ENCODE measurements at regions not wholly inside any gene's neighbourhood (a gene's known extent, or its start where the extent isn't known, plus 50 kb on each side); places are given as distances from the start of the nearest gene placed in this dataset.
"Not testable (repeated sequence)": the region's sequence is repeated elsewhere in the genome, so short reads cannot be mapped to it uniquely, and the experiment has no call there.

GRCh38 chr13:54658771-54659170, 1630.2 kb downstream of the OLFM4 start:
- DNase-seq (ENCODE audit: insufficient read length, low spot score), result no peak
- FAIRE-seq, result no peak

- FAIRE-seq, result no peak
- no peak for DNase-seq (ENCODE audit: insufficient read length, low spot score)
Measured at GRCh38 chr13:54660277-54660676, 1631.7 kb downstream of the OLFM4 start.

- no peak for FAIRE-seq
- DNase-seq (ENCODE audit: insufficient read length, low spot score), result no peak
Measured at GRCh38 chr13:54676526-54677113, 1648.0 kb downstream of the OLFM4 start.

- FAIRE-seq, result no peak
- no peak for DNase-seq (ENCODE audit: insufficient read length, low spot score)
Measured at GRCh38 chr13:54682184-54682583, 1653.6 kb downstream of the OLFM4 start.

- no peak for DNase-seq (ENCODE audit: insufficient read length, low spot score)
- no peak for FAIRE-seq
Measured at GRCh38 chr13:54687173-54687572, 1658.6 kb downstream of the OLFM4 start.

- DNase-seq (ENCODE audit: insufficient read length, low spot score), result no peak
- FAIRE-seq, result no peak
Measured at GRCh38 chr13:54699831-54700230, 1671.2 kb downstream of the OLFM4 start.

GRCh38 chr13:54705738-54706137, 1677.1 kb downstream of the OLFM4 start:
- FAIRE-seq, result no peak
- DNase-seq (ENCODE audit: insufficient read length, low spot score), result no peak

- FAIRE-seq (no peak), DNase-seq (ENCODE audit: insufficient read length, low spot score) (no peak)
Measured at GRCh38 chr13:54706336-54706735, 1677.7 kb downstream of the OLFM4 start.

GRCh38 chr13:54709546-54709945, 1680.9 kb downstream of the OLFM4 start:
- DNase-seq (ENCODE audit: insufficient read length, low spot score), result no peak
- FAIRE-seq, result no peak

GRCh38 chr13:54733639-54734038, 1705.0 kb downstream of the OLFM4 start:
- FAIRE-seq (no peak), DNase-seq (ENCODE audit: insufficient read length, low spot score) (no peak)

- DNase-seq (ENCODE audit: insufficient read length, low spot score); FAIRE-seq: not testable (repeated sequence)
Measured at GRCh38 chr13:54737211-54737610, 1708.6 kb downstream of the OLFM4 start.

GRCh38 chr13:54742984-54743383, 1714.4 kb downstream of the OLFM4 start:
- FAIRE-seq (no peak), DNase-seq (ENCODE audit: insufficient read length, low spot score) (no peak)

- FAIRE-seq (no peak), DNase-seq (ENCODE audit: insufficient read length, low spot score) (no peak)
Measured at GRCh38 chr13:54744747-54745146, 1716.1 kb downstream of the OLFM4 start.

GRCh38 chr13:54750521-54750920, 1721.9 kb downstream of the OLFM4 start:
- DNase-seq (ENCODE audit: insufficient read length, low spot score), result no peak

GRCh38 chr13:54758795-54759194, 1730.2 kb downstream of the OLFM4 start:
- FAIRE-seq (no peak), DNase-seq (ENCODE audit: insufficient read length, low spot score) (no peak)

More at GRCh38 chr13:54750521-54750920, 1721.9 kb downstream of the OLFM4 start:
- no peak for FAIRE-seq

GRCh38 chr13:54768214-54768613, 1739.6 kb downstream of the OLFM4 start:
- FAIRE-seq, result no peak

GRCh38 chr13:54775501-54776191, 1747.0 kb downstream of the OLFM4 start:
- no peak for DNase-seq (ENCODE audit: insufficient read length, low spot score)
- no peak for FAIRE-seq

More at GRCh38 chr13:54768214-54768613, 1739.6 kb downstream of the OLFM4 start:
- DNase-seq (ENCODE audit: insufficient read length, low spot score), result no peak

- DNase-seq (ENCODE audit: insufficient read length, low spot score) (no peak), FAIRE-seq (no peak)
Measured at GRCh38 chr13:54787754-54788153, 1759.1 kb downstream of the OLFM4 start.

- no peak for DNase-seq (ENCODE audit: insufficient read length, low spot score)
- FAIRE-seq, result no peak
Measured at GRCh38 chr13:54799621-54800226, 1771.1 kb downstream of the OLFM4 start.

- no peak for FAIRE-seq
- no peak for DNase-seq (ENCODE audit: insufficient read length, low spot score)
Measured at GRCh38 chr13:54802226-54802625, 1773.6 kb downstream of the OLFM4 start.

- DNase-seq (ENCODE audit: insufficient read length, low spot score), result no peak
- FAIRE-seq, result no peak
Measured at GRCh38 chr13:54805743-54806142, 1777.1 kb downstream of the OLFM4 start.

- FAIRE-seq; DNase-seq (ENCODE audit: insufficient read length, low spot score): not testable (repeated sequence)
Measured at GRCh38 chr13:54821938-54822470, 1793.4 kb downstream of the OLFM4 start.

Data from GM19239 (cell line).